Upper lobe of left lung (tissue), 6 donors: ENCODE measurements at regions not wholly inside any gene's neighbourhood (a gene's known extent, or its start where the extent isn't known, plus 50 kb on each side); places are given as distances from the start of the nearest gene placed in this dataset.

Experiments used
- ATAC-seq, 2 donors: fragments of 200-7000 bp; cut with Tn5 transposase; one replicate each; pipeline ENCODE4 v1.9.1; 2022; ENCODE audit warnings: mild to moderate bottlenecking in 2 of 2, moderate library complexity in 2 of 2; ENCODE audit not compliant: low FRiP score in 2 of 2
- DNase-seq, 2 donors: peaks; one replicate each; pipeline ENCODE4 v3.0.0-alpha.2; 2019 to 2020
- H3K27ac ChIP-seq, 4 donors: fragments of 200-600 bp; sonication (generic); one replicate each; pipeline ENCODE4 v1.5.1; 2016 to 2019
- H3K27me3 ChIP-seq, 4 donors: fragments of 200-600 bp; sonication (generic); one replicate each; pipeline ENCODE4 v1.5.1; 2017 to 2019
- H3K36me3 ChIP-seq, 4 donors: fragments of 200-600 bp; sonication (generic); one replicate each; pipeline ENCODE4 v1.5.1; 2016 to 2019
- H3K4me1 ChIP-seq, 4 donors: fragments of 200-600 bp; sonication (generic); one replicate each; pipeline ENCODE4 v1.5.1; 2018 to 2019
- H3K4me3 ChIP-seq, 4 donors: fragments of 200-600 bp; sonication (generic); one replicate each; pipeline ENCODE4 v1.5.1; 2017 to 2019; ENCODE audit warnings: mild to moderate bottlenecking in 2 of 4, moderate library complexity in 1 of 4
- H3K9me3 ChIP-seq, 4 donors: fragments of 200-600 bp; sonication (generic); one replicate each; pipeline ENCODE4 v1.5.1; 2018 to 2019
- EP300 ChIP-seq, 4 donors: sonication (generic); formaldehyde crosslinking; IDR thresholded peaks; one replicate each; pipeline ENCODE4 v1.5.1; 2017; ENCODE audit warnings: antibody characterized with exemption in 4 of 4, control low read depth in 2 of 4
- POLR2A ChIP-seq, 4 donors: fragments of 450-650 bp; IDR thresholded peaks; one replicate each; pipeline ENCODE4 v1.5.1; 2016 to 2017; ENCODE audit warnings: antibody characterized with exemption in 4 of 4, mild to moderate bottlenecking in 2 of 4
- POLR2AphosphoS5 ChIP-seq, 2 donors: sonication (generic); formaldehyde crosslinking; IDR thresholded peaks; one replicate each; pipeline ENCODE4 v1.5.1; 2017; ENCODE audit warnings: antibody characterized with exemption in 2 of 2
- WGBS, 2 donors: methylation state at CpG; one replicate each; pipeline ENCODE4 v1.1.5; 2017 to 2018; 5-methylcytosine and 5-hydroxymethylcytosine counted together
- TF ChIP-seq, protein P1 (sequence below), 6 experiments: fragments of 450-650 bp in 4 of 6; fragments of 200-600 bp in 2 of 6; sonication (generic) in 2 of 6; IDR thresholded peaks; one replicate each; pipeline ENCODE4 v1.5.1; 2016 to 2019; ENCODE audit warnings: antibody characterized with exemption in 6 of 6
- donor health status: DM: no; HTN: no; CAD: no; lungs with moderate emphysema.
- donor health status: DM: no; HTN: yes; CAD: no; lungs with severe emphysema.

DNA sequence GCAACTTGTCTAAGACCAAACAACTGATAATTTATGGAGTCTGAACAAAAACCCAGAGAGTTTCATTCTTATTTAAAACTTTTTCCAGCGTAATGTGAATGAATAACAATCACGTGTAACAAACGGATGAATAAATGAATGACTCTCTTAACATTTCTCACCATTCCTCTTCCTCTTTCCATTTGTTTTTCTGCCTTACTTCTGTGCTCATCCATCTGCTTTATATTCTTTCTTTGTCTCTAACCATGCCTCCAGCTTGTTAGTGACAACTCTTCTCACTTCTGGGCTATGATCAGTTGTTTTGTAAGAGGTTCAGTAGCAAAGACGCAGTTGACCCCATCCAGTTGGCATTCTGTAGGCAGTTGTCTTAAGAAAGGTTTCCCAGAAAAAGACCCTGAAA is 133.7 kb upstream of the MB21D2 start:
- H3K4me1 ChIP-seq, result no peaks in the 10 kb centered on the region
- no peaks in the 10 kb centered on the region for H3K27me3 ChIP-seq
- TF ChIP-seq POLR2A (IDR thresholded peaks at IDR 0.05) (no peak), EP300 (IDR thresholded peaks at IDR 0.05) (no peak), POLR2AphosphoS5 (IDR thresholded peaks at IDR 0.05) (no peak)
- TF ChIP-seq, protein P1, sequence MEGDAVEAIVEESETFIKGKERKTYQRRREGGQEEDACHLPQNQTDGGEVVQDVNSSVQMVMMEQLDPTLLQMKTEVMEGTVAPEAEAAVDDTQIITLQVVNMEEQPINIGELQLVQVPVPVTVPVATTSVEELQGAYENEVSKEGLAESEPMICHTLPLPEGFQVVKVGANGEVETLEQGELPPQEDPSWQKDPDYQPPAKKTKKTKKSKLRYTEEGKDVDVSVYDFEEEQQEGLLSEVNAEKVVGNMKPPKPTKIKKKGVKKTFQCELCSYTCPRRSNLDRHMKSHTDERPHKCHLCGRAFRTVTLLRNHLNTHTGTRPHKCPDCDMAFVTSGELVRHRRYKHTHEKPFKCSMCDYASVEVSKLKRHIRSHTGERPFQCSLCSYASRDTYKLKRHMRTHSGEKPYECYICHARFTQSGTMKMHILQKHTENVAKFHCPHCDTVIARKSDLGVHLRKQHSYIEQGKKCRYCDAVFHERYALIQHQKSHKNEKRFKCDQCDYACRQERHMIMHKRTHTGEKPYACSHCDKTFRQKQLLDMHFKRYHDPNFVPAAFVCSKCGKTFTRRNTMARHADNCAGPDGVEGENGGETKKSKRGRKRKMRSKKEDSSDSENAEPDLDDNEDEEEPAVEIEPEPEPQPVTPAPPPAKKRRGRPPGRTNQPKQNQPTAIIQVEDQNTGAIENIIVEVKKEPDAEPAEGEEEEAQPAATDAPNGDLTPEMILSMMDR (IDR thresholded peaks at IDR 0.05), result no peak
- ATAC-seq (no peak), DNase-seq (no peak)
- H3K4me3 ChIP-seq, result no peak overlapping the region
- WGBS, 2 donors, result 91 to 93% methylated on average over 4 of the region's 4 CpGs
- H3K36me3 ChIP-seq, result no peaks in the 10 kb centered on the region
- no peaks in the 10 kb centered on the region for H3K9me3 ChIP-seq
- H3K27ac ChIP-seq, result no peak overlapping the region

DNA sequence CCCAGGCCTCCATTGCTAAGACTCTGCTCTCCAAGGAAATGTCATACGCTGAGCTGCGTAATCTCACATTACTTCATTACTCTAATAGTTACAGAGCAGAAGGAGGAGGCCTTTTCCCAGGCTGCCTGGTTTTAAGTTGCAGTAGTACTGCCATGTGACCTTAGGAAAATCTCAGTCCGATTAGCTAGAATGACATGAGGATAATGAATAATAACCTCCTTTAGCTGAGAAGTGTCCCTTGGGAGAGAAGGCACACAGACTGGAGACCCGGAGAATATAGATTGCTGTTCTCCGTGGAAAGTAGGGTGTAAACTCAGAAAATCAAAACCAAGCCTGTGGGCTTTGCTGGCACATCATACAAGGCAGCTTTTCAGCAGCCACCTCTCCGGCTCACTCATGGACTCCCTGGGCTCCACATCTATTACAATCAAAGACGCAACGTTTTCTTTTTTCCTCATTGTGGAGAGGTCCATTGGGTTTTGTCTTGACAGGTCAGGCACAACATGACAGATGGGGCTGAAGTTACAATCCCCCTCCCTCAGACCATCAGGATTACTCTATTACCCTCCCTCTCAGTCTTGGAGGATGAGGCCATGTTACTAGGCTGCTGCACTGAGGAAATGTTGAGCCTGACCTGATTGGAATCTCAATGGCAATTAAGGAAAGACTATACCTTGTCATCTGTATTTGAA is 134.8 kb upstream of the MB21D2 start:
- TF ChIP-seq, protein P1 (IDR thresholded peaks at IDR 0.05), result no peak
- TF ChIP-seq POLR2A (IDR thresholded peaks at IDR 0.05), result no peak
- TF ChIP-seq EP300 (IDR thresholded peaks at IDR 0.05), result no peak
- TF ChIP-seq POLR2AphosphoS5 (IDR thresholded peaks at IDR 0.05), result no peak
- ATAC-seq (peak in 1 of 2 donors; percentile 83), DNase-seq (no peak)

GRCh38 chr3:193053046-193053435 is 135.4 kb upstream of the MB21D2 start:
- no peaks in the 10 kb centered on the region for H3K4me1 ChIP-seq
- DNase-seq (no peak), ATAC-seq (no peak)
- no peaks in the 10 kb centered on the region for H3K9me3 ChIP-seq
- no peaks in the 10 kb centered on the region for H3K27me3 ChIP-seq
- H3K27ac ChIP-seq, result no peak overlapping the region
- H3K4me3 ChIP-seq, result no peak overlapping the region
- H3K36me3 ChIP-seq, result no peaks in the 10 kb centered on the region
- no peak for TF ChIP-seq EP300 (IDR thresholded peaks at IDR 0.05)
- TF ChIP-seq, protein P1 (IDR thresholded peaks at IDR 0.05), result no peak
- TF ChIP-seq POLR2AphosphoS5 (IDR thresholded peaks at IDR 0.05), result no peak
- no peak for TF ChIP-seq POLR2A (IDR thresholded peaks at IDR 0.05)

More for the DNA sequence above, 134.8 kb upstream of the MB21D2 start:
- no peaks in the 10 kb centered on the region for H3K36me3 ChIP-seq
- no peak overlapping the region for H3K4me3 ChIP-seq
- no peaks in the 10 kb centered on the region for H3K4me1 ChIP-seq
- no peaks in the 10 kb centered on the region for H3K27me3 ChIP-seq
- 61 to 71% methylated on average over 8 of the region's 8 CpGs for WGBS, 2 donors
- H3K9me3 ChIP-seq, result no peaks in the 10 kb centered on the region
- no peak overlapping the region for H3K27ac ChIP-seq

- Histone ChIP-seq H3K9me3 (no peaks in the 10 kb centered on the region), H3K4me3 (no peak overlapping the region), H3K4me1 (no peaks in the 10 kb centered on the region), H3K36me3 (no peaks in the 10 kb centered on the region), H3K27ac (no peak overlapping the region), H3K27me3 (no peaks in the 10 kb centered on the region)
- DNase-seq (no peak), ATAC-seq (no peak)
- TF ChIP-seq, protein P1 (IDR thresholded peaks at IDR 0.05), result no peak
- no peak for TF ChIP-seq POLR2A (IDR thresholded peaks at IDR 0.05)
- WGBS, 2 donors, result 60 to 76% methylated on average over 10 of the region's 10 CpGs
Observed at GRCh38 chr3:193055352-193055751, 137.7 kb upstream of the MB21D2 start.

DNA sequence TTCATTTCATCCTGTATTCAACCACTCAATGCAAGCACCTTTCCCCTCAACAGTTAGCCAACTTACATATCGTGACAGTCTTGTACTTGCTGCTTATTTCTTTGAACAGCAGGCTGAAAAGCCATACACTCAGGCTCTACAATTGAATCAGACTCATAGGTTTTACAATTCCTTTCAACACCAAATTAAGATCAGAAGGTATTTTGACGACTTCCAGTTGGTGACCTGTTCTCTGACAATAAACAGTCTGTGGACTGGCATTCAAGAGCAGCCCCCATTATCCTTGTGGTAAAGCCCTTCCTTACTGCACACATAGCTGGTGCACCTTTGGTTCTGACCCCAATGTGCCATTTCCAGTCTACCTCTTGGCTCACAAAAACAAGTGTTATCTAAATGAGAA is 140.0 kb upstream of the MB21D2 start:
- DNase-seq (no peak), ATAC-seq (no peak)
- H3K9me3 ChIP-seq, result no peaks in the 10 kb centered on the region
- WGBS, 2 donors, result 46 to 50% methylated on average over 2 of the region's 2 CpGs
- TF ChIP-seq POLR2AphosphoS5 (IDR thresholded peaks at IDR 0.05) (no peak), EP300 (IDR thresholded peaks at IDR 0.05) (no peak), POLR2A (IDR thresholded peaks at IDR 0.05) (no peak)
- TF ChIP-seq, protein P1 (IDR thresholded peaks at IDR 0.05), result no peak
- H3K27me3 ChIP-seq, result no peaks in the 10 kb centered on the region
- no peaks in the 10 kb centered on the region for H3K36me3 ChIP-seq
- no peak overlapping the region for H3K4me3 ChIP-seq
- H3K4me1 ChIP-seq, result no peaks in the 10 kb centered on the region
- no peak overlapping the region for H3K27ac ChIP-seq
